ENCODE measurements at regions not wholly inside any gene's neighbourhood (a gene's known extent, or its start where the extent isn't known, plus 50 kb on each side); places are given as distances from the start of the nearest gene placed in this dataset.

- TF ChIP-seq, protein P1, sequence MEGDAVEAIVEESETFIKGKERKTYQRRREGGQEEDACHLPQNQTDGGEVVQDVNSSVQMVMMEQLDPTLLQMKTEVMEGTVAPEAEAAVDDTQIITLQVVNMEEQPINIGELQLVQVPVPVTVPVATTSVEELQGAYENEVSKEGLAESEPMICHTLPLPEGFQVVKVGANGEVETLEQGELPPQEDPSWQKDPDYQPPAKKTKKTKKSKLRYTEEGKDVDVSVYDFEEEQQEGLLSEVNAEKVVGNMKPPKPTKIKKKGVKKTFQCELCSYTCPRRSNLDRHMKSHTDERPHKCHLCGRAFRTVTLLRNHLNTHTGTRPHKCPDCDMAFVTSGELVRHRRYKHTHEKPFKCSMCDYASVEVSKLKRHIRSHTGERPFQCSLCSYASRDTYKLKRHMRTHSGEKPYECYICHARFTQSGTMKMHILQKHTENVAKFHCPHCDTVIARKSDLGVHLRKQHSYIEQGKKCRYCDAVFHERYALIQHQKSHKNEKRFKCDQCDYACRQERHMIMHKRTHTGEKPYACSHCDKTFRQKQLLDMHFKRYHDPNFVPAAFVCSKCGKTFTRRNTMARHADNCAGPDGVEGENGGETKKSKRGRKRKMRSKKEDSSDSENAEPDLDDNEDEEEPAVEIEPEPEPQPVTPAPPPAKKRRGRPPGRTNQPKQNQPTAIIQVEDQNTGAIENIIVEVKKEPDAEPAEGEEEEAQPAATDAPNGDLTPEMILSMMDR (conservative IDR thresholded peaks at IDR 0.05; ENCODE audit: low read length), result no peak
- no peaks in the 10 kb centered on the region for H3K4me1 ChIP-seq (ENCODE audit: insufficient read depth, low read length, poor library complexity, severe bottlenecking)
- no peak overlapping the region for H3K9ac ChIP-seq (ENCODE audit: low read depth, low read length, poor library complexity, severe bottlenecking)
- no peak overlapping the region for H3K4me2 ChIP-seq (ENCODE audit: low read depth, low read length, poor library complexity, severe bottlenecking)
- no peaks in the 10 kb centered on the region for H3K79me2 ChIP-seq (ENCODE audit: insufficient read depth, low read length)
- H3K4me3 ChIP-seq (ENCODE audit: low read length, poor library complexity, severe bottlenecking), result no peak overlapping the region
- no peaks in the 10 kb centered on the region for H3F3A ChIP-seq (ENCODE audit: low read depth)
- H4K20me1 ChIP-seq (ENCODE audit: insufficient read depth, low read length, poor library complexity, severe bottlenecking), result no peaks in the 10 kb centered on the region
- H3K36me3 ChIP-seq (ENCODE audit: insufficient read depth, low read length), result no peaks in the 10 kb centered on the region
- no peaks in the 10 kb centered on the region for H3K27me3 ChIP-seq (ENCODE audit: insufficient read depth, low read length, poor library complexity, severe bottlenecking)
- H2AFZ ChIP-seq (ENCODE audit: low read length), result no peak overlapping the region
- H3K9me3 ChIP-seq (ENCODE audit: insufficient read depth, low read depth, low read length), result no peaks in the 10 kb centered on the region
- no peaks in the 10 kb centered on the region for H3K9me2 ChIP-seq (replicated peaks; ENCODE audit: low read depth, low read length)
These were observed 110.9 kb upstream of the BLID start for GRCh38 chr11:122226810-122227379.

DNA sequence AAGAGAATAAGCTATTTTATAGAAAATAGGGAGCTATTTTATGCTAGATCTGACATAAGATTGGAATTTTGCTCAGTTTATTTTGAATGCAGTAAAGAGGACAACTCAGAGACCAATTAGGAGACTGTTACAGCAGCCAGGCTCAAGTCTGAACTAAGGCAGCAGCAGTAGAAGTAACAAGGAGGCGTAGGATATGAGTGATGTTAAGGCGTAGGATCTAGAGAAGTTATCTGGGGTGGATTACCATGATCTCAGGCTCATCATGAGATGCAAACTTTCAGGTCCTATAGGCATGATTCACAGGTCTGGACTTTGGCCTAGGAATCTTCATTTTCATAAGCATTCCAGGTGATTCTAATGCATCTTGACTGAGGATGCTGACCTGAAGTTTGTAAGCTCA is 108.9 kb upstream of the BLID start:
- Histone ChIP-seq H3K9me2 (replicated peaks; ENCODE audit: low read depth, low read length) (no peaks in the 10 kb centered on the region), H3K79me2 (ENCODE audit: insufficient read depth, low read length) (no peaks in the 10 kb centered on the region), H3K4me3 (ENCODE audit: low read length, poor library complexity, severe bottlenecking) (no peak overlapping the region), H4K20me1 (ENCODE audit: insufficient read depth, low read length, poor library complexity, severe bottlenecking) (no peaks in the 10 kb centered on the region), H3K4me1 (ENCODE audit: insufficient read depth, low read length, poor library complexity, severe bottlenecking) (no peaks in the 10 kb centered on the region), H3F3A (ENCODE audit: low read depth) (no peaks in the 10 kb centered on the region), H3K9ac (ENCODE audit: low read depth, low read length, poor library complexity, severe bottlenecking) (no peak overlapping the region), H2AFZ (ENCODE audit: low read length) (no peak overlapping the region), H3K4me2 (ENCODE audit: low read depth, low read length, poor library complexity, severe bottlenecking) (no peak overlapping the region), H3K27me3 (ENCODE audit: insufficient read depth, low read length, poor library complexity, severe bottlenecking) (no peaks in the 10 kb centered on the region), H3K9me3 (ENCODE audit: insufficient read depth, low read depth, low read length) (no peaks in the 10 kb centered on the region), H3K36me3 (ENCODE audit: insufficient read depth, low read length) (no peaks in the 10 kb centered on the region)
- TF ChIP-seq EZH2phosphoT487 (IDR thresholded peaks at IDR 0.05; ENCODE audit: borderline replicate concordance), result no peak
- TF ChIP-seq, protein P1 (conservative IDR thresholded peaks at IDR 0.05; ENCODE audit: low read length), result no peak

- H3K79me2 ChIP-seq (ENCODE audit: insufficient read depth, low read length), result no peaks in the 10 kb centered on the region
- no peaks in the 10 kb centered on the region for H3F3A ChIP-seq (ENCODE audit: low read depth)
- H2AFZ ChIP-seq (ENCODE audit: low read length), result no peak overlapping the region
- H3K36me3 ChIP-seq (ENCODE audit: insufficient read depth, low read length), result no peaks in the 10 kb centered on the region
- no peaks in the 10 kb centered on the region for H3K4me1 ChIP-seq (ENCODE audit: insufficient read depth, low read length, poor library complexity, severe bottlenecking)
- H3K27me3 ChIP-seq (ENCODE audit: insufficient read depth, low read length, poor library complexity, severe bottlenecking), result no peaks in the 10 kb centered on the region
- H3K9me3 ChIP-seq (ENCODE audit: insufficient read depth, low read depth, low read length), result no peaks in the 10 kb centered on the region
- H3K9me2 ChIP-seq (replicated peaks; ENCODE audit: low read depth, low read length), result no peaks in the 10 kb centered on the region
- H4K20me1 ChIP-seq (ENCODE audit: insufficient read depth, low read length, poor library complexity, severe bottlenecking), result no peaks in the 10 kb centered on the region
- no peak overlapping the region for H3K4me3 ChIP-seq (ENCODE audit: low read length, poor library complexity, severe bottlenecking)
- no peak for TF ChIP-seq EZH2phosphoT487 (IDR thresholded peaks at IDR 0.05; ENCODE audit: borderline replicate concordance)
- TF ChIP-seq, protein P1 (conservative IDR thresholded peaks at IDR 0.05; ENCODE audit: low read length), result no peak
- no peak overlapping the region for H3K9ac ChIP-seq (ENCODE audit: low read depth, low read length, poor library complexity, severe bottlenecking)
- no peak overlapping the region for H3K4me2 ChIP-seq (ENCODE audit: low read depth, low read length, poor library complexity, severe bottlenecking)
These were observed 104.3 kb upstream of the BLID start for GRCh38 chr11:122220321-122220720.

All from Loucy (cell line).